H9 (cell line): ENCODE measurements at regions not wholly inside any gene's neighbourhood (a gene's known extent, or its start where the extent isn't known, plus 50 kb on each side); places are given as distances from the start of the nearest gene placed in this dataset.

Experiments
- DNase-seq: peaks from one replicate; pipeline ENCODE4 v3.0.0-alpha.2; 2017
- H2AFZ ChIP-seq: one replicate; pipeline ENCODE4 v1.6.1; 2013; ENCODE audit warnings: mild to moderate bottlenecking, low read length, control low read depth, moderate library complexity
- H2AK5ac ChIP-seq: 2 replicates; pipeline ENCODE4 v1.6.1; 2013; ENCODE audit warnings: low read length, control low read depth, mixed read lengths; ENCODE audit not compliant: insufficient read length
- H2BK120ac ChIP-seq: one replicate; pipeline ENCODE4 v1.6.1; 2013; ENCODE audit warnings: low read depth, mild to moderate bottlenecking, low read length, control low read depth, inconsistent platforms; ENCODE audit not compliant: poor library complexity, severe bottlenecking
- H2BK12ac ChIP-seq: 2 replicates; pipeline ENCODE4 v1.6.1; 2013; ENCODE audit warnings: low read length, control low read depth, mixed read lengths, low read depth; ENCODE audit not compliant: insufficient read length
- H2BK15ac ChIP-seq: 2 replicates; pipeline ENCODE4 v1.6.1; 2013; ENCODE audit warnings: low read depth, low read length, control low read depth
- H2BK20ac ChIP-seq: one replicate; pipeline ENCODE4 v1.6.1; 2013; ENCODE audit warnings: low read depth, mild to moderate bottlenecking, low read length, control low read depth, inconsistent platforms; ENCODE audit not compliant: poor library complexity, severe bottlenecking
- H2BK5ac ChIP-seq: 2 replicates; pipeline ENCODE4 v1.6.1; 2013; ENCODE audit warnings: low read length, control low read depth, mixed read lengths; ENCODE audit not compliant: insufficient read length
- H3K14ac ChIP-seq: 2 replicates; pipeline ENCODE4 v1.6.1; 2013; ENCODE audit warnings: low read length, control low read depth; ENCODE audit not compliant: insufficient read depth
- H3K18ac ChIP-seq: 2 replicates; pipeline ENCODE4 v1.6.1; 2013; ENCODE audit warnings: low read depth, mild to moderate bottlenecking, mixed read lengths, low read length, control low read depth; ENCODE audit not compliant: insufficient read length
- H3K23ac ChIP-seq: 2 replicates; pipeline ENCODE4 v1.6.1; 2013; ENCODE audit warnings: low read length, control low read depth, mixed read lengths, low read depth; ENCODE audit not compliant: insufficient read length
- H3K23me2 ChIP-seq: 2 replicates; pipeline ENCODE4 v1.6.1; 2013; ENCODE audit warnings: low read depth, mild to moderate bottlenecking, mixed read lengths, low read length, control low read depth; ENCODE audit not compliant: insufficient read length, poor library complexity, severe bottlenecking
- H3K27ac ChIP-seq: 2 replicates; pipeline ENCODE4 v1.5.1; 2013; ENCODE audit warnings: low read length, control low read depth, mixed read lengths, low read depth; ENCODE audit not compliant: insufficient read length
- H3K27me3 ChIP-seq: 2 replicates; pipeline ENCODE4 v1.6.1; 2013; ENCODE audit warnings: low read length, control low read depth, inconsistent platforms; ENCODE audit not compliant: insufficient read depth
- H3K4ac ChIP-seq: 2 replicates; pipeline ENCODE4 v1.6.1; 2013; ENCODE audit warnings: low read depth, mild to moderate bottlenecking, control low read depth, inconsistent platforms, low read length, moderate library complexity
- H3K4me1 ChIP-seq: 2 replicates; pipeline ENCODE4 v1.6.1; 2013; ENCODE audit warnings: low read length, control low read depth, inconsistent platforms; ENCODE audit not compliant: insufficient read depth
- H3K4me2 ChIP-seq: 2 replicates; pipeline ENCODE4 v1.6.1; 2013; ENCODE audit warnings: low read length, control low read depth, mixed read lengths; ENCODE audit not compliant: insufficient read length, insufficient read depth
- H3K56ac ChIP-seq: 2 replicates; pipeline ENCODE4 v1.6.1; 2013; ENCODE audit warnings: low read depth, mild to moderate bottlenecking, mixed read lengths, low read length, control low read depth; ENCODE audit not compliant: insufficient read length
- H3K79me1 ChIP-seq: 2 replicates; pipeline ENCODE4 v1.6.1; 2013; ENCODE audit warnings: low read depth, mild to moderate bottlenecking, moderate library complexity, low read length, control low read depth, inconsistent platforms; ENCODE audit not compliant: insufficient read depth, poor library complexity, severe bottlenecking
- H3K79me2 ChIP-seq: 2 replicates; pipeline ENCODE4 v1.6.1; 2013; ENCODE audit warnings: low read length, control low read depth, inconsistent platforms; ENCODE audit not compliant: insufficient read depth
- H3K9ac ChIP-seq: 2 replicates; pipeline ENCODE4 v1.6.1; 2013; ENCODE audit warnings: low read length, control low read depth, mixed read lengths; ENCODE audit not compliant: insufficient read length; ENCODE audit errors: extremely low read depth
- H3K9me3 ChIP-seq: one replicate; pipeline ENCODE4 v1.6.1; 2013; ENCODE audit warnings: low read depth, low read length, inconsistent platforms; ENCODE audit not compliant: control insufficient read depth
- H3T11ph ChIP-seq: one replicate; pipeline ENCODE4 v1.6.1; 2013; ENCODE audit warnings: mild to moderate bottlenecking, low read length, control low read depth, inconsistent platforms
- H4K20me1 ChIP-seq: one replicate; pipeline ENCODE4 v1.6.1; 2013; ENCODE audit not compliant: control insufficient read depth, insufficient read length, insufficient read depth
- H4K5ac ChIP-seq: 2 replicates; pipeline ENCODE4 v1.6.1; 2013; ENCODE audit warnings: low read depth, mild to moderate bottlenecking, mixed read lengths, low read length, control low read depth; ENCODE audit not compliant: insufficient read length
- H4K8ac ChIP-seq: replicated peaks from 2 replicates; pipeline ENCODE4 v1.6.1; 2013; ENCODE audit warnings: low read length, control low read depth, mixed read lengths, low read depth; ENCODE audit not compliant: insufficient read length
- H4K91ac ChIP-seq: 2 replicates; pipeline ENCODE4 v1.6.1; 2013; ENCODE audit warnings: low read depth, mild to moderate bottlenecking, moderate library complexity, mixed read lengths, low read length, control low read depth; ENCODE audit not compliant: insufficient read length
- H3K27ac Mint-ChIP-seq, 3 experiments: 2 replicates in 2 of 3; 3 replicates in 1 of 3; pipeline ENCODE4 v1.8.0; 2020 to 2021; ENCODE audit warnings: mixed read lengths in 3 of 3, mild to moderate bottlenecking in 1 of 3, moderate library complexity in 1 of 3
- H3K27me3 Mint-ChIP-seq: 2 replicates; pipeline ENCODE4 v1.8.0; 2021; ENCODE audit warnings: low read depth, mild to moderate bottlenecking, moderate library complexity, mixed read lengths
- H3K36me3 Mint-ChIP-seq, 3 experiments: 2 replicates in 2 of 3; 3 replicates in 1 of 3; pipeline ENCODE4 v1.8.0; 2020 to 2021; ENCODE audit warnings: low read depth in 3 of 3, mixed read lengths in 3 of 3; ENCODE audit not compliant: insufficient read depth in 1 of 3
- H3K4me1 Mint-ChIP-seq, 2 experiments: 2 replicates each; pipeline ENCODE4 v1.8.0; 2020; ENCODE audit warnings: mixed read lengths in 2 of 2
- H3K4me3 Mint-ChIP-seq, 2 experiments: 2 replicates in 1 of 2; 3 replicates in 1 of 2; pipeline ENCODE4 v1.8.0; 2020 to 2021; ENCODE audit warnings: mild to moderate bottlenecking in 2 of 2, mixed read lengths in 2 of 2, moderate library complexity in 1 of 2
- H3K9me3 Mint-ChIP-seq, 2 experiments: 2 replicates in 1 of 2; 3 replicates in 1 of 2; pipeline ENCODE4 v1.8.0; 2020; ENCODE audit warnings: mild to moderate bottlenecking in 2 of 2, mixed read lengths in 2 of 2, moderate library complexity in 1 of 2
- CTCF ChIP-seq: fragments of 200-600 bp; sonication (generic); conservative IDR thresholded peaks from 3 replicates; pipeline ENCODE4 v1.8.0; 2021; ENCODE audit warnings: antibody characterized with exemption, mild to moderate bottlenecking
- WGBS: extraction: QIAGEN DNeasy Blood & Tissue Kit; methylation state at CpG from one replicate; pipeline ENCODE4 v1.1.7; 2013; ENCODE audit warnings: missing lambda C conversion rate, low lambda C conversion rate, mixed read lengths; ENCODE audit not compliant: insufficient read length; ENCODE audit errors: extremely low coverage; 5-methylcytosine and 5-hydroxymethylcytosine counted together

GRCh38 chr2:129611471-129611870 lies 368.0 kb upstream of the RAB6C start:
- no peak overlapping the region for H4K91ac ChIP-seq
- H2BK5ac ChIP-seq = no peak overlapping the region
- H3K4me1 ChIP-seq = no peaks in the 10 kb centered on the region; the same call in 1 of the 2 replicates
- no peak overlapping the region for H3K4ac ChIP-seq
- no peaks in the 10 kb centered on the region for H3K27me3 ChIP-seq
- WGBS = no CpG with 5 or more reads among the region's 6 CpGs
- H2BK120ac ChIP-seq = no peak overlapping the region
- no peaks in the 10 kb centered on the region for H3K79me2 ChIP-seq
- no peak overlapping the region for H2BK20ac ChIP-seq
- no peak for DNase-seq
- no peak overlapping the region for H3K18ac ChIP-seq
- no peak overlapping the region for H2BK12ac ChIP-seq
- no peaks in the 10 kb centered on the region for H3K79me1 ChIP-seq
- H2AK5ac ChIP-seq = no peak overlapping the region
- no peak overlapping the region for H3K9ac ChIP-seq
- Mint-ChIP-seq H3K27me3 (peaks cover 25% of the 10 kb centered on the region), H3K4me1 (peaks cover 39 to 46% of the 10 kb centered on the region in 2 experiments), H3K4me3 (no peak overlapping the region), H3K36me3 (peaks cover 0 to 21% (median 6%) of the 10 kb centered on the region in 3 experiments; a peak in 4 of 7 replicates), H3K27ac (no peak overlapping the region), H3K9me3 (peaks cover 10 to 12% of the 10 kb centered on the region in 2 experiments)
- no peak overlapping the region for H2AFZ ChIP-seq
- no peak overlapping the region for H4K5ac ChIP-seq
- H3K27ac ChIP-seq = no peak overlapping the region
- H3K23ac ChIP-seq = no peak overlapping the region
- H3K14ac ChIP-seq = peak overlapping the region; percentile 49; the same call in 1 of the 2 replicates
- H3K9me3 ChIP-seq = no peaks in the 10 kb centered on the region
- H3K23me2 ChIP-seq = no peaks in the 10 kb centered on the region
- no peak overlapping the region for H2BK15ac ChIP-seq
- H3K56ac ChIP-seq = no peak overlapping the region
- no peak for TF ChIP-seq CTCF
- H3T11ph ChIP-seq = no peak overlapping the region
- no peak overlapping the region for H4K8ac ChIP-seq
- no peak overlapping the region for H3K4me2 ChIP-seq
- H4K20me1 ChIP-seq = no peaks in the 10 kb centered on the region
